ENCODE measurements at regions not wholly inside any gene's neighbourhood (a gene's known extent, or its start where the extent isn't known, plus 50 kb on each side); places are given as distances from the start of the nearest gene placed in this dataset.
"Not testable (repeated sequence)": the region's sequence is repeated elsewhere in the genome, so short reads cannot be mapped to it uniquely, and the experiment has no call there.

- POLR2A ChIA-PET; H3K36me3 Mint-ChIP-seq; ATAC-seq; H3K27ac Mint-ChIP-seq; CTCF ChIA-PET; H3K27me3 Mint-ChIP-seq (ENCODE audit: low read depth); H3K4me1 Mint-ChIP-seq; H3K9me3 Mint-ChIP-seq; DNase-seq (ENCODE audit: low spot score); H3K4me3 Mint-ChIP-seq: not testable (repeated sequence)
Measured at GRCh38 chr5:87199704-87200103, 68.0 kb upstream of the RASA1 start.

- Mint-ChIP-seq H3K27ac (no peak overlapping the region), H3K4me1 (no peaks in the 10 kb centered on the region), H3K9me3 (peaks cover 12% of the 10 kb centered on the region), H3K4me3 (no peak overlapping the region), H3K27me3 (ENCODE audit: low read depth) (no peaks in the 10 kb centered on the region), H3K36me3 (peaks cover 4% of the 10 kb centered on the region; the same call in 1 of the 2 replicates)
- DNase-seq (ENCODE audit: low spot score): no peak
- no peak for ATAC-seq
- ChIA-PET CTCF (no interaction called here), POLR2A (no interaction called here)
- TF ChIP-seq ZNF396 (CRISPR knock-in tag; IDR thresholded peaks at IDR 0.05; ENCODE audit: borderline replicate concordance) (no peak), NFYB (CRISPR knock-in tag; conservative IDR thresholded peaks at IDR 0.05; ENCODE audit: low read depth) (no peak), USF2 (CRISPR knock-in tag; IDR thresholded peaks at IDR 0.05) (no peak), FOXP1 (CRISPR knock-in tag; IDR thresholded peaks at IDR 0.05; ENCODE audit: borderline replicate concordance) (no peak), CREB1 (CRISPR knock-in tag; IDR thresholded peaks at IDR 0.05) (no peak), EMX1 (CRISPR knock-in tag; IDR thresholded peaks at IDR 0.05) (no peak), TP53 (CRISPR knock-in tag; IDR thresholded peaks at IDR 0.05) (no peak), ZNF219 (CRISPR knock-in tag; IDR thresholded peaks at IDR 0.05; ENCODE audit: borderline replicate concordance) (no peak), ATF6 (CRISPR knock-in tag; IDR thresholded peaks at IDR 0.05) (no peak)
Measured at GRCh38 chr5:87210076-87210475, 57.6 kb upstream of the RASA1 start.

- Mint-ChIP-seq H3K9me3 (peaks cover 12% of the 10 kb centered on the region), H3K4me1 (no peaks in the 10 kb centered on the region), H3K27me3 (ENCODE audit: low read depth) (no peaks in the 10 kb centered on the region), H3K36me3 (peaks cover 4% of the 10 kb centered on the region; the same call in 1 of the 2 replicates), H3K4me3 (no peak overlapping the region), H3K27ac (no peak overlapping the region)
- DNase-seq (ENCODE audit: low spot score) (no peak), ATAC-seq (no peak)
- no peak for TF ChIP-seq JAZF1 (CRISPR knock-in tag; IDR thresholded peaks at IDR 0.05)
- TF ChIP-seq SP1 (CRISPR knock-in tag; conservative IDR thresholded peaks at IDR 0.05): no peak
- no peak for TF ChIP-seq NR3C1 (CRISPR knock-in tag; conservative IDR thresholded peaks at IDR 0.05; ENCODE audit: low read depth)
- no peak for TF ChIP-seq RORB (CRISPR knock-in tag; IDR thresholded peaks at IDR 0.05)
- no peak for TF ChIP-seq USF1 (CRISPR knock-in tag; IDR thresholded peaks at IDR 0.05)
- no peak for TF ChIP-seq HMGA2 (CRISPR knock-in tag; IDR thresholded peaks at IDR 0.05)
- TF ChIP-seq ARID4B (CRISPR knock-in tag; IDR thresholded peaks at IDR 0.05; ENCODE audit: borderline replicate concordance): no peak
- ChIA-PET CTCF (no interaction called here), POLR2A (no interaction called here)
Measured at GRCh38 chr5:87210743-87211142, 56.9 kb upstream of the RASA1 start.
